ENCODE measurements at regions not wholly inside any gene's neighbourhood (a gene's known extent, or its start where the extent isn't known, plus 50 kb on each side); places are given as distances from the start of the nearest gene placed in this dataset.

GRCh38 chr4:33134366-33134765, 2414.2 kb downstream of the PCDH7 start:
- no peak for DNase-seq

GRCh38 chr4:33149658-33150524, 2429.7 kb downstream of the PCDH7 start:
- no peak for DNase-seq

- no peak for DNase-seq
Observed at GRCh38 chr4:33150525-33150910, 2430.3 kb downstream of the PCDH7 start.

GRCh38 chr4:33160126-33160525, 2440.0 kb downstream of the PCDH7 start:
- no peak for DNase-seq

- DNase-seq, result no peak
Observed at GRCh38 chr4:33161202-33161601, 2441.0 kb downstream of the PCDH7 start.

- no peak for DNase-seq
Observed at GRCh38 chr4:33162122-33162521, 2442.0 kb downstream of the PCDH7 start.

GRCh38 chr4:33171873-33172525, 2451.8 kb downstream of the PCDH7 start:
- no peak for DNase-seq

GRCh38 chr4:33176566-33176965, 2456.4 kb downstream of the PCDH7 start:
- no peak for DNase-seq

GRCh38 chr4:33184657-33185290, 2464.6 kb downstream of the PCDH7 start:
- DNase-seq, result no peak

- no peak for DNase-seq
Observed at GRCh38 chr4:33187035-33187434, 2466.9 kb downstream of the PCDH7 start.

GRCh38 chr4:33188733-33189132, 2468.6 kb downstream of the PCDH7 start:
- DNase-seq, result no peak

- no peak for DNase-seq
Observed at GRCh38 chr4:33189169-33189568, 2469.0 kb downstream of the PCDH7 start.

- DNase-seq, result no peak
Observed at GRCh38 chr4:33193109-33193508, 2472.9 kb downstream of the PCDH7 start.

- DNase-seq, result no peak
Observed at GRCh38 chr4:33200377-33200776, 2480.2 kb downstream of the PCDH7 start.

- DNase-seq, result no peak
Observed at GRCh38 chr4:33218238-33218637, 2498.1 kb downstream of the PCDH7 start.

- DNase-seq, result no peak
Observed at GRCh38 chr4:33226133-33226532, 2506.0 kb downstream of the PCDH7 start.

GRCh38 chr4:33226783-33227182, 2506.6 kb downstream of the PCDH7 start:
- no peak for DNase-seq

- DNase-seq, result no peak
Observed at GRCh38 chr4:33255094-33255493, 2534.9 kb downstream of the PCDH7 start.

- DNase-seq, result no peak
Observed at GRCh38 chr4:33255507-33255906, 2535.3 kb downstream of the PCDH7 start.

- no peak for DNase-seq
Observed at GRCh38 chr4:33262824-33263223, 2542.7 kb downstream of the PCDH7 start.

- DNase-seq, result no peak
Observed at GRCh38 chr4:33268776-33269175, 2548.6 kb downstream of the PCDH7 start.

GRCh38 chr4:33270403-33270802, 2550.2 kb downstream of the PCDH7 start:
- no peak for DNase-seq

GRCh38 chr4:33272722-33273121, 2552.6 kb downstream of the PCDH7 start:
- no peak for DNase-seq

- DNase-seq, result no peak
Observed at GRCh38 chr4:33283818-33284217, 2563.6 kb downstream of the PCDH7 start.
